ENCODE measurements at regions not wholly inside any gene's neighbourhood (a gene's known extent, or its start where the extent isn't known, plus 50 kb on each side); places are given as distances from the start of the nearest gene placed in this dataset.

- TF ChIP-seq YY1 (IDR thresholded peaks at IDR 0.05; ENCODE audit: insufficient read depth, insufficient read length): no peak
- TF ChIP-seq ZNF274 (IDR thresholded peaks at IDR 0.05; ENCODE audit: low read depth, low read length): no peak
- TF ChIP-seq SUZ12 (IDR thresholded peaks at IDR 0.05; ENCODE audit: extremely low read depth, insufficient read depth, insufficient read length): no peak
Measured at GRCh38 chr15:94834000-94834399, 602.6 kb downstream of the MCTP2 start.
